Stomach (tissue), 8 donors: ENCODE measurements at regions not wholly inside any gene's neighbourhood (a gene's known extent, or its start where the extent isn't known, plus 50 kb on each side); places are given as distances from the start of the nearest gene placed in this dataset.
A peak's percentile ranks its signal among the peaks of the same experiment; 100 is the strongest.

Source experiments
- DNase-seq, 2 donors: peaks; one replicate each; pipeline versions ENCODE4 v3.0.0 to v3.0.0-alpha.2; 2013 to 2019
- H3K27ac ChIP-seq, 5 donors: fragments of 200-600 bp in 4 of 5; sonication (generic) in 4 of 5; one replicate each; pipeline ENCODE4 v1.5.1; 2013 to 2019; ENCODE audit warnings: mild to moderate bottlenecking in 1 of 5, moderate library complexity in 1 of 5
- H3K27me3 ChIP-seq, 3 donors: fragments of 200-600 bp; sonication (generic); one replicate each; pipeline ENCODE4 v1.5.1; 2017 to 2019; ENCODE audit warnings: mixed run types in 1 of 3
- H3K36me3 ChIP-seq, 4 donors: fragments of 200-600 bp; sonication (generic); 1 replicate in 3 of 4; 2 replicates in 1 of 4; pipeline ENCODE4 v1.5.1; 2016 to 2019
- H3K4me1 ChIP-seq, 4 donors: fragments of 200-600 bp; sonication (generic); one replicate each; pipeline ENCODE4 v1.5.1; 2016 to 2019
- H3K4me3 ChIP-seq, 4 donors: fragments of 200-600 bp; sonication (generic) in 3 of 4; one replicate each; pipeline ENCODE4 v1.5.1; 2016 to 2019; ENCODE audit warnings: mild to moderate bottlenecking in 1 of 4
- H3K9me3 ChIP-seq, 4 donors: fragments of 200-600 bp; sonication (generic); one replicate each; pipeline ENCODE4 v1.5.1; 2016 to 2019
- EP300 ChIP-seq: sonication (generic); formaldehyde crosslinking; IDR thresholded peaks from one replicate; pipeline ENCODE4 v1.6.1; 2017; ENCODE audit warnings: antibody characterized with exemption
- POLR2A ChIP-seq, 4 donors: fragments of 450-650 bp; IDR thresholded peaks; one replicate each; pipeline ENCODE4 v1.6.1; 2016; ENCODE audit warnings: antibody characterized with exemption in 4 of 4, control low read depth in 2 of 4, mild to moderate bottlenecking in 1 of 4, moderate library complexity in 1 of 4
- POLR2AphosphoS5 ChIP-seq, 3 donors: sonication (generic); formaldehyde crosslinking; IDR thresholded peaks; one replicate each; pipeline ENCODE4 v1.6.1; 2016; ENCODE audit warnings: antibody characterized with exemption in 3 of 3
- WGBS, 5 donors: extraction: QIAGEN DNeasy Blood & Tissue Kit in 3 of 5; methylation state at CpG; one replicate each; pipeline versions ENCODE4 v1.1.5 to v1.1.7; 2013 to 2018; 5-methylcytosine and 5-hydroxymethylcytosine counted together
- intact Hi-C: fragments of 100-400 bp; cut with DNase I; formaldehyde crosslinking; loops from one replicate; pipeline ENCODE4 v1.15.1; 2023; ENCODE audit warnings: low total_unique reads
- TF ChIP-seq, protein P1 (sequence below), 7 experiments: fragments of 450-650 bp in 4 of 7; fragments of 200-600 bp in 3 of 7; sonication (generic) in 3 of 7; IDR thresholded peaks; one replicate each; pipeline ENCODE4 v1.5.1; 2016 to 2019; ENCODE audit warnings: antibody characterized with exemption in 7 of 7, control low read depth in 2 of 7, mild to moderate bottlenecking in 1 of 7
- donor health status: healthy with polysubstance abuse.
- donor health status: Bipolar disorder and iron deficiency.
- donor health status: healthy.

DNA sequence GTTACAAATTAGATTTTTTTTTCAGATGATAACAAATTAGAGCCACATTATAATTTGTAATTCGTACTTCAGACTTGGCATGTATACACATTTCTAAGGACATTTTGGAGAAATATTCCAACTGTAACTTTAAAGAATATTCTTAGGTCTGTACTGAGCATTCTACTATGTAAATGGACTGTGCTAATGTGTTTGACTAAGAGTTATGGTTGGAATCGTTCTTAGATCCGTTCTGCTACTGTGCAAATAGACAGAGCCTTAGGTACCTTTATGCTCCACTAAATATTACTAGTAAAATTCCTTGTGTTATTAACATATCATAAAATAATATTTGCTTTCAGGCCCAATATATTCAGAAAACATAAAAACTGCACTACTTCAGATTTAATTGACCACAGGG, 1180.0 kb upstream of the TENM3 start:
- H3K4me3 ChIP-seq: no peak overlapping the region
- WGBS, 5 donors: 26 to 48% (median 32%) methylated on average over 3 of the region's 3 CpGs
- H3K4me1 ChIP-seq: no peaks in the 10 kb centered on the region
- TF ChIP-seq POLR2AphosphoS5 (IDR thresholded peaks at IDR 0.05) (no peak), EP300 (no peak), POLR2A (IDR thresholded peaks at IDR 0.05) (no peak)
- TF ChIP-seq, protein P1, sequence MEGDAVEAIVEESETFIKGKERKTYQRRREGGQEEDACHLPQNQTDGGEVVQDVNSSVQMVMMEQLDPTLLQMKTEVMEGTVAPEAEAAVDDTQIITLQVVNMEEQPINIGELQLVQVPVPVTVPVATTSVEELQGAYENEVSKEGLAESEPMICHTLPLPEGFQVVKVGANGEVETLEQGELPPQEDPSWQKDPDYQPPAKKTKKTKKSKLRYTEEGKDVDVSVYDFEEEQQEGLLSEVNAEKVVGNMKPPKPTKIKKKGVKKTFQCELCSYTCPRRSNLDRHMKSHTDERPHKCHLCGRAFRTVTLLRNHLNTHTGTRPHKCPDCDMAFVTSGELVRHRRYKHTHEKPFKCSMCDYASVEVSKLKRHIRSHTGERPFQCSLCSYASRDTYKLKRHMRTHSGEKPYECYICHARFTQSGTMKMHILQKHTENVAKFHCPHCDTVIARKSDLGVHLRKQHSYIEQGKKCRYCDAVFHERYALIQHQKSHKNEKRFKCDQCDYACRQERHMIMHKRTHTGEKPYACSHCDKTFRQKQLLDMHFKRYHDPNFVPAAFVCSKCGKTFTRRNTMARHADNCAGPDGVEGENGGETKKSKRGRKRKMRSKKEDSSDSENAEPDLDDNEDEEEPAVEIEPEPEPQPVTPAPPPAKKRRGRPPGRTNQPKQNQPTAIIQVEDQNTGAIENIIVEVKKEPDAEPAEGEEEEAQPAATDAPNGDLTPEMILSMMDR (IDR thresholded peaks at IDR 0.05): no peak
- H3K9me3 ChIP-seq: no peaks in the 10 kb centered on the region
- intact Hi-C loops: no loop called here
- no peaks in the 10 kb centered on the region for H3K36me3 ChIP-seq
- DNase-seq: no peak
- no peaks in the 10 kb centered on the region for H3K27me3 ChIP-seq
- no peak overlapping the region for H3K27ac ChIP-seq

DNA sequence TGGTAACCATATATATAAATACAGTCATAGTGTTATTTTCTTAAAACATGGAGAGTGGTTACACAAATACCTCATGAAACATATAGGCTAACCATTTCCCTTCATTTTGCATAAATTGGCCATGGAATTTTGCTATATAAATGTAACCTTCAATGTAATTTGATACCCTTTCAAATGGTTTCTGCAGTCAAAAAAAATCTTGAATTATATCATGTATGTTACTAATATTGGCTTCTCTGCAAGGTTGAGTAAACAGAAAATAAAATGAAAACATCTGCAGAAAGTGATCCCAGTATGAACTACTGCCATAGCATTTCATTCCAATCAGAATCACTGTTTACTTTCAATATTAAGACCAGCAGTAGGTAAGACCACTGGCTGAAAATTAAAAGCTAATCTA, 1165.9 kb upstream of the TENM3 start:
- Histone ChIP-seq H3K4me3 (no peak overlapping the region), H3K27ac (no peak overlapping the region), H3K4me1 (no peaks in the 10 kb centered on the region), H3K9me3 (peaks cover 0 to 15% (median 7%) of the 10 kb centered on the region in 4 donors), H3K36me3 (no peaks in the 10 kb centered on the region), H3K27me3 (no peaks in the 10 kb centered on the region)
- TF ChIP-seq POLR2A (IDR thresholded peaks at IDR 0.05): no peak
- no peak for TF ChIP-seq POLR2AphosphoS5 (IDR thresholded peaks at IDR 0.05)
- TF ChIP-seq, protein P1 (IDR thresholded peaks at IDR 0.05): no peak
- no peak for TF ChIP-seq EP300
- intact Hi-C loops: no loop called here
- DNase-seq: no peak

DNA sequence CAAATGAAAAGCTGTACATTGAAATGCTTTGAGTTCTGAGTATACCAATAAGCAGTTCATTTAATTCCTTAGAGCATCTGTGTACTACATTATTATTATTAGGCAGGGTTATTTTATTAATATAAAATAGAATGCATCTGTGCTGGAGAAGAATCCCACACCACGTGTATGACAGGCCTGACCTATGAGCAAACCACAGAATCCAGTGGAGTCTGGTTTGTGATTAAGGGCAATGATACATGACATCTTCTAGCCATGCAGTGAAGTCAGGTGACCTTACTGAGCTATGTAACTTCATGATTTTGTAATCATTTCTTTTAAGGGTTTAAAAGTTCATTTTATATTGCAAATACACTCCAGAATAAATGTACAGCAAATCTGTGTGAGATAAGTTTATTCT, 1165.0 kb upstream of the TENM3 start:
- no peaks in the 10 kb centered on the region for H3K27me3 ChIP-seq
- H3K4me1 ChIP-seq: no peaks in the 10 kb centered on the region
- 45 to 72% (median 65%) methylated on average over 1 of the region's 1 CpG for WGBS, 5 donors
- TF ChIP-seq, protein P1 (IDR thresholded peaks at IDR 0.05): no peak
- TF ChIP-seq POLR2AphosphoS5 (IDR thresholded peaks at IDR 0.05): no peak
- no peak for TF ChIP-seq EP300
- TF ChIP-seq POLR2A (IDR thresholded peaks at IDR 0.05): no peak
- H3K27ac ChIP-seq: no peak overlapping the region
- H3K36me3 ChIP-seq: no peaks in the 10 kb centered on the region
- H3K9me3 ChIP-seq: peaks cover 0 to 15% (median 7%) of the 10 kb centered on the region in 4 donors
- no peak overlapping the region for H3K4me3 ChIP-seq
- DNase-seq: peak in 1 of 2 donors; percentile 4
- intact Hi-C loops: no loop called here

DNA sequence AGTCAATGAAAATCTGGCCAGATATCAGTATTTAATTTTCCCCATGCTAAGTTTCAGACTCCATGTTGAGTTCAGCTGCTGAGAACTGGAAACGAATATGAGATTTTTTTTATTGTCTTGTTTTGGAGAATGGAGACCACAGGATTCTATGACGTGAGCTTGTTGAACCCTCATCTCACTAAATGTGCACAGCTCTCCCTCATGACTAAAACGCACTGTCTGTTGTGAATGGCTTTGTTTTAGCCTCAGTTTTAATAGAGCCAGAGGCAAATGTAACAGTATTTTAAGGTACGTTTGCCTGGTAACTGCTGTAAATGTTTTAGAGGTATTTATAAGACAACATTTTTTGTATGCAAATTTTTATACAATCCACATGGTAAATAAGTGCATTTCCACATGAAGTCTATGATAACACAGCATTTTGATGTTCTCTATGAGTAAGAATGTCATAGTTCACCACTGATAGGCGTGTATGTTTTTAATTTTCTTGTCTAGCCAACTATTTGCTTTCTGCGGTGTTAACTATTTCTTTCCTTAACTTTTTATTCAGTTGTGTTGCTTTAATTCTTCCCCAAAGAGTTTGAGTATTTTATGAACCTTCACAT, 1159.3 kb upstream of the TENM3 start:
- H3K27ac ChIP-seq: no peak overlapping the region
- no peaks in the 10 kb centered on the region for H3K27me3 ChIP-seq
- intact Hi-C loops: no loop called here
- H3K4me3 ChIP-seq: no peak overlapping the region
- H3K9me3 ChIP-seq: no peaks in the 10 kb centered on the region
- H3K36me3 ChIP-seq: no peaks in the 10 kb centered on the region
- DNase-seq: no peak
- 45 to 64% (median 56%) methylated on average over 6 of the region's 6 CpGs for WGBS, 5 donors
- H3K4me1 ChIP-seq: no peaks in the 10 kb centered on the region
- TF ChIP-seq POLR2A (IDR thresholded peaks at IDR 0.05) (no peak), POLR2AphosphoS5 (IDR thresholded peaks at IDR 0.05) (no peak), EP300 (no peak)
- TF ChIP-seq, protein P1 (IDR thresholded peaks at IDR 0.05): no peak
